ENCODE measurements at regions not wholly inside any gene's neighbourhood (a gene's known extent, or its start where the extent isn't known, plus 50 kb on each side); places are given as distances from the start of the nearest gene placed in this dataset.

DNA sequence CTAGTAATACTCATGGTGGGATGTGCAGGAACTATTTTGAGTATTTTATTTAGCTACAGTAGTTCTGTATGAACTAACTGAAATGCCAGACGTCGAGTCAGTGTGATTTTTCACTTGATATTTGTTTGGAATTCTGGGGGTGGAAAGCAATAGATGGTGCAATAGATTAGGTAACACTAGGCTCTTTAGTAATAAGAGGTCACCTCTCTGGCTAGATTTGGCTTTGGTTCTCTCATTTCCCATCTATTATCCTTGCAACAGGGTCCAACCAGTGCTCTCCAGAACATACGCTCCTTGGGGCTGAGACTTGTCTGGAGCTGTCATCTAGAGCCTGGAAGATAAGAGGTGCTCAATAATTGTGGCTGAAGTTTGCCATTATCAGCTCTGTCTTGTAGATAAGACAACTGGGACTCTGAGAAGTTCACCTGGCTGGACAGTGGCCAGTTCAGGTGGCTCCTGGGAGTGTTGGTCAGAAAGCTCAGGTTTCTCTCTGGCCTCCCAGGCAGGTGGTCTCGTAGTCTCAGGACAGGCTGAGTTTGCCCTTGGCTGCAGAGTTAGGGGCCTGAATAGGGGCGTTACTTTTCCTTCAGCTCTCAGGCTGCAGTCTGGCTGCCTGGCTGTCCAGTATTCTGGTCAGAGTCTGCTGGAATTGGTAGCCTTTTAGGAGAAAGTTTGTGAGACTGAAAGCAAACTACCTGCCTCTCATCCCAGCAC, 277.5 kb upstream of the RGMA start:
- ATAC-seq (ENCODE audit: low read depth) (no peak; the same call in 2 of the 3 replicates), DNase-seq (ENCODE audit: low spot score) (no peak)
- Histone ChIP-seq H3K36me3 (ENCODE audit: low read depth) (no peaks in the 10 kb centered on the region), H3K4me1 (ENCODE audit: insufficient read depth, poor library complexity, severe bottlenecking) (no peaks in the 10 kb centered on the region), H3K27me3 (ENCODE audit: insufficient read depth, poor library complexity, severe bottlenecking) (peaks cover 2% of the 10 kb centered on the region), H3K9me3 (ENCODE audit: severe bottlenecking) (no peaks in the 10 kb centered on the region), H3K27ac (ENCODE audit: poor library complexity, severe bottlenecking) (no peak overlapping the region), H3K4me3 (ENCODE audit: severe bottlenecking) (no peak overlapping the region)
- TF ChIP-seq, protein P1, sequence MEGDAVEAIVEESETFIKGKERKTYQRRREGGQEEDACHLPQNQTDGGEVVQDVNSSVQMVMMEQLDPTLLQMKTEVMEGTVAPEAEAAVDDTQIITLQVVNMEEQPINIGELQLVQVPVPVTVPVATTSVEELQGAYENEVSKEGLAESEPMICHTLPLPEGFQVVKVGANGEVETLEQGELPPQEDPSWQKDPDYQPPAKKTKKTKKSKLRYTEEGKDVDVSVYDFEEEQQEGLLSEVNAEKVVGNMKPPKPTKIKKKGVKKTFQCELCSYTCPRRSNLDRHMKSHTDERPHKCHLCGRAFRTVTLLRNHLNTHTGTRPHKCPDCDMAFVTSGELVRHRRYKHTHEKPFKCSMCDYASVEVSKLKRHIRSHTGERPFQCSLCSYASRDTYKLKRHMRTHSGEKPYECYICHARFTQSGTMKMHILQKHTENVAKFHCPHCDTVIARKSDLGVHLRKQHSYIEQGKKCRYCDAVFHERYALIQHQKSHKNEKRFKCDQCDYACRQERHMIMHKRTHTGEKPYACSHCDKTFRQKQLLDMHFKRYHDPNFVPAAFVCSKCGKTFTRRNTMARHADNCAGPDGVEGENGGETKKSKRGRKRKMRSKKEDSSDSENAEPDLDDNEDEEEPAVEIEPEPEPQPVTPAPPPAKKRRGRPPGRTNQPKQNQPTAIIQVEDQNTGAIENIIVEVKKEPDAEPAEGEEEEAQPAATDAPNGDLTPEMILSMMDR (IDR thresholded peaks at IDR 0.05; ENCODE audit: poor library complexity, severe bottlenecking), result no peak

DNA sequence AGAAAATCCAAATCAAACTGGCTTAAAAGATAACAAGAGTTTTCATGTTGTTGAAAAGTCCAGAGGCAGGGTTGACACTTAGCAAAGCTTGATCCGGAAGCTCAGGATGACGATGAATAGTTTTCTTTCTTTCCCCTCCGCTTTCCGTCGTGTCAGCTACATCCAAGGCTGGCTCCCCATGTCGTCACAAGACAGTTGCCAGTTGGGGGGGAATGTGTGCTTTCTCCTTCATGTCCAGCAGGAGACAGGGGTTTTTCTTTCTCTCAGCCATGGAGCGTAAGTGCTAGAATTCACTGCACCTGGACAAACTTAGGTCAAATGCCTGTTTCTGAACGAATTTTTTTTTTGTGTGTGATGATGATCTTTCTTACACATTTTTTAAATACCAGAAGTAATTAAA, 273.8 kb upstream of the RGMA start:
- H3K27ac ChIP-seq (ENCODE audit: poor library complexity, severe bottlenecking), result no peak overlapping the region
- TF ChIP-seq, protein P1 (IDR thresholded peaks at IDR 0.05; ENCODE audit: poor library complexity, severe bottlenecking), result no peak
- no peaks in the 10 kb centered on the region for H3K4me1 ChIP-seq (ENCODE audit: insufficient read depth, poor library complexity, severe bottlenecking)
- ATAC-seq (ENCODE audit: low read depth), result no peak
- no peaks in the 10 kb centered on the region for H3K9me3 ChIP-seq (ENCODE audit: severe bottlenecking)
- H3K4me3 ChIP-seq (ENCODE audit: severe bottlenecking), result no peak overlapping the region
- H3K27me3 ChIP-seq (ENCODE audit: insufficient read depth, poor library complexity, severe bottlenecking), result peaks cover 13% of the 10 kb centered on the region
- no peak for DNase-seq (ENCODE audit: low spot score)
- no peaks in the 10 kb centered on the region for H3K36me3 ChIP-seq (ENCODE audit: low read depth)

DNA sequence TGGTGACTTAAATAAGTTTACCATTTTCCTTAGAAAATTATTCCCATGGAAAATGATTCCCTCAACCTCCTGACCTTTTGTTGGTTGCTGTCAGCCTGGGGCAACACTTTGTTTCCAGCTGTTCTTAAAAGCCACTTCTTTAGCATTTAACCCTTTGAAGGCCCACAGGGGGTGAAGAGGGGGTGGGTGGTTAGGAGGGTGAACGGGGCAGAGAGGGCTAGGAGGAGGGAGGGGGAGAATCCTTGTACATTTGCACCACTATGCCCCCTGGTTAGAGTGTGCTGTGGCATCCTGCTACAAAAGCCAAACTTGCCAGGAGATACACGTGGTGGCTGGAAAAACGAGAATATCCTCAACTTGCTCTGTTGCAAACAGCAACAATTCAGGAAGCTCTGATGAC, 273.2 kb upstream of the RGMA start:
- Histone ChIP-seq H3K9me3 (ENCODE audit: severe bottlenecking) (no peaks in the 10 kb centered on the region), H3K27me3 (ENCODE audit: insufficient read depth, poor library complexity, severe bottlenecking) (peaks cover 13% of the 10 kb centered on the region), H3K36me3 (ENCODE audit: low read depth) (no peaks in the 10 kb centered on the region), H3K27ac (ENCODE audit: poor library complexity, severe bottlenecking) (no peak overlapping the region), H3K4me3 (ENCODE audit: severe bottlenecking) (no peak overlapping the region), H3K4me1 (ENCODE audit: insufficient read depth, poor library complexity, severe bottlenecking) (no peaks in the 10 kb centered on the region)
- ATAC-seq (ENCODE audit: low read depth) (no peak), DNase-seq (ENCODE audit: low spot score) (no peak)
- TF ChIP-seq, protein P1 (IDR thresholded peaks at IDR 0.05; ENCODE audit: poor library complexity, severe bottlenecking), result no peak

DNA sequence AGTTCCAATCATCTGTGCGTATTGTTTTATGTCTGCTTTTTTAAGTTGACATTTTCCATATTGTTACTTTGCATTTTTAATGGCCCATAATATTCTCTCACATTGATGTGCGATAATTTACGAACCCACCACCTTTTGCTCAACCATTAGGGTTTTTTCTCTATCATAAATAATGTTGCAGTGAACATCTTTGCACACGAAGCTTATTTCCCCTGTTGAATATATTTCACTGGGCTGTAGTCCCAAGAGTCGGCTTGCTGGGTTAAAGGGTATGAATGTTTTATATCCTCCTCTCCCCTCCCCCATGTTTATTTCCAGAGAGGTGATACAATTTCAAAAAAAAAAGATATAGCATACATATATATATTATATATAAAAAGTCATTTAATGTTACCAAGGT, 272.7 kb upstream of the RGMA start:
- no peak for ATAC-seq (ENCODE audit: low read depth)
- no peak for DNase-seq (ENCODE audit: low spot score)
- Histone ChIP-seq H3K9me3 (ENCODE audit: severe bottlenecking) (no peaks in the 10 kb centered on the region), H3K27me3 (ENCODE audit: insufficient read depth, poor library complexity, severe bottlenecking) (peaks cover 13% of the 10 kb centered on the region), H3K4me3 (ENCODE audit: severe bottlenecking) (no peak overlapping the region), H3K27ac (ENCODE audit: poor library complexity, severe bottlenecking) (no peak overlapping the region), H3K36me3 (ENCODE audit: low read depth) (no peaks in the 10 kb centered on the region), H3K4me1 (ENCODE audit: insufficient read depth, poor library complexity, severe bottlenecking) (no peaks in the 10 kb centered on the region)
- TF ChIP-seq, protein P1 (IDR thresholded peaks at IDR 0.05; ENCODE audit: poor library complexity, severe bottlenecking), result no peak

DNA sequence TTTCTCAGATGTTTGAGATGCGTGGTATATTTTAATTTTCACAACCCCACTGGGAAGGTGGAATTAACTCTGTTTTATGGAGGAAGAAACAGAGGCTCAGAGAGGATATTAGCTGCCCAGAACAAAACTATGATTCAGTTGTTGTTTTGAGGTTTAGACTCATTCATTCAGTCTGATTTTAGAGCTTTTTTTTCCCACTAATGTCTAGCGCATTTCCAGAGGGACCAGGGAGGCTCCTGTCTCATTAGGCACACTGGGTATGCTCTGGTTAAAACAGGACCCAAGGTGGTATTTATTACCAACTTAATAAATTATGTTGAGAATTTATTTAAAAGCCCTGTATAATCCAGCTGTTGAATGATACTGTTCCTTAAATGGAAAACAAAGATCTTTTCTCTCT, 272.0 kb upstream of the RGMA start:
- H3K27ac ChIP-seq (ENCODE audit: poor library complexity, severe bottlenecking), result no peak overlapping the region
- no peaks in the 10 kb centered on the region for H3K4me1 ChIP-seq (ENCODE audit: insufficient read depth, poor library complexity, severe bottlenecking)
- DNase-seq (ENCODE audit: low spot score), result no peak
- no peak for ATAC-seq (ENCODE audit: low read depth)
- TF ChIP-seq, protein P1 (IDR thresholded peaks at IDR 0.05; ENCODE audit: poor library complexity, severe bottlenecking), result no peak
- no peaks in the 10 kb centered on the region for H3K36me3 ChIP-seq (ENCODE audit: low read depth)
- H3K27me3 ChIP-seq (ENCODE audit: insufficient read depth, poor library complexity, severe bottlenecking), result peaks cover 13% of the 10 kb centered on the region
- no peaks in the 10 kb centered on the region for H3K9me3 ChIP-seq (ENCODE audit: severe bottlenecking)
- H3K4me3 ChIP-seq (ENCODE audit: severe bottlenecking), result no peak overlapping the region

Data from RWPE2 (cell line).